ENCODE measurements at regions not wholly inside any gene's neighbourhood (a gene's known extent, or its start where the extent isn't known, plus 50 kb on each side); places are given as distances from the start of the nearest gene placed in this dataset.

GRCh38 chr6:114605656-114606055 is 262.8 kb upstream of the HS3ST5 start:
- H3K27ac ChIP-seq: no peak overlapping the region
- no peaks in the 10 kb centered on the region for H3K9me3 ChIP-seq
- no peaks in the 10 kb centered on the region for H3K4me1 ChIP-seq
- TF ChIP-seq, protein P1, sequence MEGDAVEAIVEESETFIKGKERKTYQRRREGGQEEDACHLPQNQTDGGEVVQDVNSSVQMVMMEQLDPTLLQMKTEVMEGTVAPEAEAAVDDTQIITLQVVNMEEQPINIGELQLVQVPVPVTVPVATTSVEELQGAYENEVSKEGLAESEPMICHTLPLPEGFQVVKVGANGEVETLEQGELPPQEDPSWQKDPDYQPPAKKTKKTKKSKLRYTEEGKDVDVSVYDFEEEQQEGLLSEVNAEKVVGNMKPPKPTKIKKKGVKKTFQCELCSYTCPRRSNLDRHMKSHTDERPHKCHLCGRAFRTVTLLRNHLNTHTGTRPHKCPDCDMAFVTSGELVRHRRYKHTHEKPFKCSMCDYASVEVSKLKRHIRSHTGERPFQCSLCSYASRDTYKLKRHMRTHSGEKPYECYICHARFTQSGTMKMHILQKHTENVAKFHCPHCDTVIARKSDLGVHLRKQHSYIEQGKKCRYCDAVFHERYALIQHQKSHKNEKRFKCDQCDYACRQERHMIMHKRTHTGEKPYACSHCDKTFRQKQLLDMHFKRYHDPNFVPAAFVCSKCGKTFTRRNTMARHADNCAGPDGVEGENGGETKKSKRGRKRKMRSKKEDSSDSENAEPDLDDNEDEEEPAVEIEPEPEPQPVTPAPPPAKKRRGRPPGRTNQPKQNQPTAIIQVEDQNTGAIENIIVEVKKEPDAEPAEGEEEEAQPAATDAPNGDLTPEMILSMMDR (IDR thresholded peaks at IDR 0.05): no peak
- intact Hi-C loops (cut with DNase I; ENCODE audit: low total_unique reads): no loop called here
- no peak for DNase-seq
- H3K27me3 ChIP-seq: no peaks in the 10 kb centered on the region
- no peaks in the 10 kb centered on the region for H3K36me3 ChIP-seq
- H3K4me3 ChIP-seq: no peak overlapping the region

GRCh38 chr6:114600381-114600780 is 257.6 kb upstream of the HS3ST5 start:
- H3K9me3 ChIP-seq: no peaks in the 10 kb centered on the region
- no peak overlapping the region for H3K4me3 ChIP-seq
- no peak for DNase-seq
- intact Hi-C loops (cut with DNase I; ENCODE audit: low total_unique reads): no loop called here
- TF ChIP-seq, protein P1 (IDR thresholded peaks at IDR 0.05): no peak
- no peaks in the 10 kb centered on the region for H3K36me3 ChIP-seq
- H3K4me1 ChIP-seq: no peaks in the 10 kb centered on the region
- no peaks in the 10 kb centered on the region for H3K27me3 ChIP-seq
- no peak overlapping the region for H3K27ac ChIP-seq

GRCh38 chr6:114595591-114595990 is 252.8 kb upstream of the HS3ST5 start:
- Histone ChIP-seq H3K4me3 (no peak overlapping the region), H3K27ac (no peak overlapping the region), H3K36me3 (no peaks in the 10 kb centered on the region), H3K9me3 (no peaks in the 10 kb centered on the region), H3K27me3 (no peaks in the 10 kb centered on the region), H3K4me1 (no peaks in the 10 kb centered on the region)
- DNase-seq: no peak
- intact Hi-C loops (cut with DNase I; ENCODE audit: low total_unique reads): no loop called here
- TF ChIP-seq, protein P1 (IDR thresholded peaks at IDR 0.05): no peak

DNA sequence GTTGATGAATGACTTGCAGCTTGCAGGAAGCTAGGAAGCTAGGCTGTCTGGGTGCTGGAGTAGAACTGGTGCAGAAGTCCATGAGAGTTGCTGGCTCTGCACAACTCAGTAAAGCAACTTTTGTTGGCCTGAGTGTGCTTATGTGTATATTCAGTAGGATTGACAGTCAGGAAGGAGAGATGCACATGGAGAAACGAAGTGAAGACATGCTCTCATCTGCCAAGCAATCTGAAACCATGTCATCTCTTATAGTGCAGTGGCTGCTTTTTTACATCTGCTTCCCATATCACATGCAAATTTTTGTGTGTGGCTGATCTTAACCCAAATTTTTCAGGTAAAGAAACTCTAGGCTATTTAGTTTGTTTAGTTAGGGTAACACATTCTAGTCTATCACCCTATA is 252.4 kb upstream of the HS3ST5 start:
- intact Hi-C loops (cut with DNase I; ENCODE audit: low total_unique reads): no loop called here
- no peaks in the 10 kb centered on the region for H3K9me3 ChIP-seq
- no peak for DNase-seq
- TF ChIP-seq, protein P1 (IDR thresholded peaks at IDR 0.05): no peak
- H3K27ac ChIP-seq: no peak overlapping the region
- no peaks in the 10 kb centered on the region for H3K36me3 ChIP-seq
- H3K4me1 ChIP-seq: no peaks in the 10 kb centered on the region
- H3K27me3 ChIP-seq: no peaks in the 10 kb centered on the region
- no peak overlapping the region for H3K4me3 ChIP-seq

- Histone ChIP-seq H3K9me3 (no peaks in the 10 kb centered on the region), H3K4me1 (no peaks in the 10 kb centered on the region), H3K27me3 (no peaks in the 10 kb centered on the region), H3K27ac (no peak overlapping the region), H3K4me3 (no peak overlapping the region), H3K36me3 (no peaks in the 10 kb centered on the region)
- DNase-seq: no peak
- intact Hi-C loops (cut with DNase I; ENCODE audit: low total_unique reads): no loop called here
- TF ChIP-seq, protein P1 (IDR thresholded peaks at IDR 0.05): no peak
Observed at GRCh38 chr6:114592506-114592905, 249.7 kb upstream of the HS3ST5 start.

DNA sequence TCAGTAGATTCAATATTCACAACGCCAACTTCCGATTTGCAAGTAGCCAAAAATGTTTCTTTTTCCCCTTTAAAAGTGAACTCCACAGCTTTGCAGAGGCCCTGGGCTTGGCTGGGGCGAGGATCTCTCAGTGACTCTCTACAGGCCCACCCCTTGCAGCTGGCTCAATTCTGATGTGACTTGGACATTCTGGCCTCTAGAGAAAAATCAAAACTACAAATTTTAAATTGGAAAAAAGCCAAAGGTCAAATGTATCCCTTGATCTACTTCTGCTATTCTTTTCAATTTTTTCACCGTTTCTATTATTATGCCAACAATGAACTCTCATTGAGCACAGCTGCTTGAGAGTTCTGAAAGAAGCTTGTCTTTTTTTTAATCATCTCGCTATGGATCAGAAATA is 245.9 kb upstream of the HS3ST5 start:
- Histone ChIP-seq H3K9me3 (no peaks in the 10 kb centered on the region), H3K36me3 (no peaks in the 10 kb centered on the region)
- DNase-seq: no peak

More for the DNA sequence above, 245.9 kb upstream of the HS3ST5 start:
- Histone ChIP-seq H3K27me3 (no peaks in the 10 kb centered on the region), H3K4me3 (no peak overlapping the region), H3K27ac (no peak overlapping the region), H3K4me1 (no peaks in the 10 kb centered on the region)
- TF ChIP-seq, protein P1 (IDR thresholded peaks at IDR 0.05): no peak
- intact Hi-C loops (cut with DNase I; ENCODE audit: low total_unique reads): no loop called here
